ENCODE measurements at regions not wholly inside any gene's neighbourhood (a gene's known extent, or its start where the extent isn't known, plus 50 kb on each side); places are given as distances from the start of the nearest gene placed in this dataset.

DNA sequence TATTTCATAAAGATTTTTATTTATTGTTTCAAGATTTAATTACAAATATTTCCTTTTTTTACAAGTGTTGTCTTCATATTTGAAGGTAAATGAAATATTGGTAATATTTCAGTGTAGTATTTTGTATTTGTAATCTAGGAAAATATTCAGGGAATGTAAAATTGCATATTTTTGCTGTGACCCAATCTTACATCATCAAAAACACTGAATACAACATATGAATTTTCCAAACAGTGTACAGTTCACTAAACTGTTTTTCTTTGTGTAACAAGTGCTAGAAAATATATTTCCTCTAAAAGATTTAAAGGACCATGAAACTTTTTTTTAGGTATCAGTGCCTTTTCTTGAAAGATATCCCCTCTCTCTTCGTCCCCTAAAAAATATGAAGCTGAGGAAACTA is 251.9 kb upstream of the KCND2 start:
- TF ChIP-seq, protein P1, sequence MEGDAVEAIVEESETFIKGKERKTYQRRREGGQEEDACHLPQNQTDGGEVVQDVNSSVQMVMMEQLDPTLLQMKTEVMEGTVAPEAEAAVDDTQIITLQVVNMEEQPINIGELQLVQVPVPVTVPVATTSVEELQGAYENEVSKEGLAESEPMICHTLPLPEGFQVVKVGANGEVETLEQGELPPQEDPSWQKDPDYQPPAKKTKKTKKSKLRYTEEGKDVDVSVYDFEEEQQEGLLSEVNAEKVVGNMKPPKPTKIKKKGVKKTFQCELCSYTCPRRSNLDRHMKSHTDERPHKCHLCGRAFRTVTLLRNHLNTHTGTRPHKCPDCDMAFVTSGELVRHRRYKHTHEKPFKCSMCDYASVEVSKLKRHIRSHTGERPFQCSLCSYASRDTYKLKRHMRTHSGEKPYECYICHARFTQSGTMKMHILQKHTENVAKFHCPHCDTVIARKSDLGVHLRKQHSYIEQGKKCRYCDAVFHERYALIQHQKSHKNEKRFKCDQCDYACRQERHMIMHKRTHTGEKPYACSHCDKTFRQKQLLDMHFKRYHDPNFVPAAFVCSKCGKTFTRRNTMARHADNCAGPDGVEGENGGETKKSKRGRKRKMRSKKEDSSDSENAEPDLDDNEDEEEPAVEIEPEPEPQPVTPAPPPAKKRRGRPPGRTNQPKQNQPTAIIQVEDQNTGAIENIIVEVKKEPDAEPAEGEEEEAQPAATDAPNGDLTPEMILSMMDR (IDR thresholded peaks at IDR 0.05; ENCODE audit: extremely low read depth, missing control alignments): no peak
- no peak for DNase-seq (ENCODE audit: low spot score)

DNA sequence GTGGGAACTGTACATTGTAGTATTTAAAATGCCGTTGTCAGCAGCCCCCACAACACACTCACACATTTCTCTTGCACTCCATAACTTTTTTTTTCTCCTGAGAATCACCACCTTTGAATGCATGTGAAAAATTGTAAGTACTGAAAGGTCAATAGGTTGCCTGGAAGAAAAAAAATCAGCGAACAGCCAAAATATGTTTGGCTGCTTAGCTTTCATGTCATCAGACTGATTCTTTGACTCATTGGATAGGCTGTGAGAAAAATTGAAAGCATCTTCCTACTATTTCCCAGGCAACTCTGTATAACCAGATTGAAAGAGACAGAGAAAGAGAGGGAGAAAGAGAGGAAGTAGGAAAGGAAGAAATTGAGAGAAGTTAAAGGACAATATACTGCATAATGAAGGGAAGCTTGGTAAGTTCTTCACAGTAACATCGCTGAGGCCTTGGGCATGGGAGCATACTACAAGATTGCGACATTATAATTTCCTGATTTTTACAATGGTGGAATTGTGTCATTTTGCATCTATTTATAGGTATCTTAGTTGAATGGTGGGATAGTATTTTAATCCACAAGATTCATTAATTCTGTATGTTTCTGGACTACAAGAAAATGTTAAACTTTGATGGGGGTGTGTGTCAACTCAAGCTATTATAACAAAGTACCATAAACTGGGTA is 249.3 kb upstream of the KCND2 start:
- DNase-seq (ENCODE audit: low spot score): no peak
- TF ChIP-seq, protein P1 (IDR thresholded peaks at IDR 0.05; ENCODE audit: extremely low read depth, missing control alignments): no peak

DNA sequence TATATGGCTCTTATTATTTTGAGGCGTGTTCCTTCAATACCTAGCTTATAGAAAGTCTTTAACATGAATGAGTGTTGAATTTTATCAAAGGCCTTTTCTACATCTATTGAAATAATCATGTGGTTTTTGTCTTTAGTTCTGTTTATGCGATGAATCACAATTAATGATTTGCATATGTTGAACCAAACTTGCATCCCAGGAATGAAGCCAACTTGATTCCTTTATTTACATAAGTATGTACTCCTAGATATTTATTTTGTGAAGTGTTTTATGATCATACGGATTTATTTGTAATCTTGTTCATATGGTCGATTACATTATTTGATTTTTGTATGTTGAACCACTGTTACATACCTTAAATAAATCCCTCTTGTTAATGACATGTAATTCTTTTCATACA is 244.3 kb upstream of the KCND2 start:
- no peak for DNase-seq (ENCODE audit: low spot score)
- TF ChIP-seq, protein P1 (IDR thresholded peaks at IDR 0.05; ENCODE audit: extremely low read depth, missing control alignments): no peak

DNA sequence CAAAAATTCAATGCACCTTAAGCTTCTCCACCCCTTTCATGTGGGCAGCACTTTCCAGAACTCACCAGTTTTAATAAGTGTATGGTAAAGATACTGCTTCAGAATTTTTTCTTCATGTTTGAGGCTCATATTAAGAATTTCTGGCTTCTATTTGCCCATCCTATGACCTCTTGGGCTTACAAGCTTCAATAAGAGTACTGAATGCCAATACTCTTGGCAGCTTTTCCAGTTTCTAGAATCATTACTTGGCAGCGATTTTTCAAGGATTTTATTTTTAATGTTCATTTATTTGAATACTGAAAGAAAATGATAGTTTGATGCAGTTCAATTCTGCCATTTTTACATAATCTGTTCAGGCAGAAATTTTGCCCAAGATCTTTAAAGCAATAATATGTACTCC is 242.1 kb upstream of the KCND2 start:
- DNase-seq (ENCODE audit: low spot score): no peak
- TF ChIP-seq, protein P1 (IDR thresholded peaks at IDR 0.05; ENCODE audit: extremely low read depth, missing control alignments): no peak

DNA sequence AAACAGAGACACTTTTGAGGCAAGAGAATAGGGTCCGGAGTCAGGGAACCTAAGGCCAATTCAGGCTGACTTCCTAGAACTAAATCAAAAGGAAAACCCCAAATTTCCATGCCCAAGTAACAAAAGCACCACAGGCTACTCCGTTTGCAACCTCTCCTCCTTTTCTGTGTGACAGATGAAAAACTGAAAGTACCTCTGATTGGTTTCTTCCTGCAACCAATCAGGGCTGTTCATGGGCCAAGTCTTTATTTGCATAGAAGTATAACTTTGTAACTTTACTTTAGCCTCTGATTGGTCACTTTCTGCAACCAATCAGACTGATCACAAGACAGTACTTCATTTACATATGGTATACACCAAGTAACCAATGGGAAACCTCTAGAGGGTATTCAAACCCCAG is 239.9 kb upstream of the KCND2 start:
- no peak for DNase-seq (ENCODE audit: low spot score)
- TF ChIP-seq, protein P1 (IDR thresholded peaks at IDR 0.05; ENCODE audit: extremely low read depth, missing control alignments): no peak

DNA sequence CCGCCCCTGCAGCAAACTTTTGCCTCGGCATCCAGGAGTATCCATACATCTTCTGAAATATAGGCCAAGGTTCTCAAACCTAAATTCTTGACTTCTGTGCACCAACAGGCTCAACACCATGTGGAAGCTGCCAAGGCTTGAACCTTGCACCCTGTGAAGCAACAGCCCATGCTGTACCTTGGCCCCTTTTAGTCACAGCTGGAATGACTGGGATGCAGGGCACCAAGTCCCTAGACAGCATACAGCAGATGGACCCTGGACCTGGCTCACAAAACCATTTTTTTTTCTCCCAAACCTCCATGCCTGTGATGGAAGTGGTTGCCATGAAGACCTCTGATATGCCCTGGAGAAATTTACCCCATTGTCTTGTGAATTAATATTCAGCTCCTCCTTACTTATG is 233.8 kb upstream of the KCND2 start:
- no peak for DNase-seq (ENCODE audit: low spot score)
- TF ChIP-seq, protein P1 (IDR thresholded peaks at IDR 0.05; ENCODE audit: extremely low read depth, missing control alignments): no peak

DNA sequence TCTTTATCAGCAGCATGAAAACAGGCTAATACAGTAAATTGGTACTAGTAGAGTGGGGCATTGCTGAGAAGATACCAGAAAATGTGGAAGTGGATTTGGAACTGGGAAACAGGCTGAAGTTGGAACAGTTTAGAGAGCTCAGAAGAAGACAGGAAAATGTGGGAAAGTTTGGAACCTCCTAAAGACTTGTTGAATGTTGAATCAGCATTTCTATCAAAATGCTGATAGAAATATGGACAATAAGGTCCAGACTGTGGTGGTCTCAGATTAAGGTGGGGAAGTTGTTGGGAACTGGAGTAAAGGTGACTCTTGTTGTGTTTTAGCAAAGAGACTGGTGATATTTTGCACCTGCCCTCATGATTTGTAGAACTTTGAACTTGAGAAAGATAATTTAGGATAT is 231.2 kb upstream of the KCND2 start:
- no peak for DNase-seq (ENCODE audit: low spot score)
- TF ChIP-seq, protein P1 (IDR thresholded peaks at IDR 0.05; ENCODE audit: extremely low read depth, missing control alignments): no peak
